Panc1 (cell line): ENCODE measurements at regions not wholly inside any gene's neighbourhood (a gene's known extent, or its start where the extent isn't known, plus 50 kb on each side); places are given as distances from the start of the nearest gene placed in this dataset.

Source experiments
- ATAC-seq: fragments of 200-7000 bp; cut with Tn5 transposase; 2 replicates; pipeline ENCODE4 v1.9.1; 2020; ENCODE audit warnings: mild to moderate bottlenecking, moderate library complexity
- BruUV-seq: library from RNA; stranded (reverse); fragments of 400-500 nt; replicated peaks from 2 replicates; lab custom pipeline; 2021; lab: Mats Ljungman, UMichigan
- CTCF ChIA-PET: fragments of 300-600 bp; sonication (Branson Sonifier 250); formaldehyde crosslinking; loops from one replicate; lab custom pipeline; 2022; ENCODE audit warnings: antibody characterized with exemption; lab: Charles Lee
- POLR2A ChIA-PET: fragments of 300-600 bp; sonication (Branson Sonifier 250); formaldehyde crosslinking; loops from one replicate; lab custom pipeline; 2022; ENCODE audit warnings: antibody characterized with exemption; lab: Charles Lee
- DNase-seq: peaks from one replicate; pipeline ENCODE4 v3.0.0-alpha.2; 2010; ENCODE audit warnings: low read depth, low spot score
- H3K27ac ChIP-seq: 2 replicates; pipeline ENCODE4 v1.5.1; 2011; ENCODE audit warnings: mild to moderate bottlenecking, low read length, inconsistent platforms
- H3K27me3 ChIP-seq: fragments of 200-500 bp; sonication (Bioruptor generic); 2 replicates; pipeline ENCODE4 v1.6.0; 2014; ENCODE audit warnings: low read length, inconsistent platforms; ENCODE audit not compliant: control insufficient read depth, insufficient read depth
- H3K36me3 ChIP-seq: fragments of 200-500 bp; sonication (Bioruptor generic); 2 replicates; pipeline ENCODE4 v1.5.1; 2014; ENCODE audit warnings: inconsistent platforms, mild to moderate bottlenecking, low read length, moderate library complexity; ENCODE audit not compliant: control insufficient read depth, insufficient read depth
- H3K4me1 ChIP-seq: 2 replicates; pipeline ENCODE4 v1.5.1; 2011; ENCODE audit warnings: inconsistent platforms, mild to moderate bottlenecking, low read length, moderate library complexity; ENCODE audit not compliant: control insufficient read depth, insufficient read depth
- H3K4me3 ChIP-seq, 2 experiments: 2 replicates each; pipeline ENCODE4 v1.5.1; 2011 to 2012; ENCODE audit warnings: low read depth in 2 of 2, low read length in 2 of 2, mild to moderate bottlenecking in 2 of 2, inconsistent platforms in 1 of 2, moderate library complexity in 1 of 2
- H3K9me3 ChIP-seq: fragments of 200-500 bp; sonication (Bioruptor generic); 2 replicates; pipeline ENCODE4 v1.5.1; 2014; ENCODE audit warnings: low read depth, mild to moderate bottlenecking, inconsistent platforms, low read length, moderate library complexity; ENCODE audit not compliant: control insufficient read depth, insufficient read depth
- POLR2AphosphoS5 ChIP-seq: IDR thresholded peaks from 2 replicates; pipeline ENCODE4 v1.6.1; 2012; ENCODE audit warnings: mild to moderate bottlenecking, low read depth, low read length, moderate library complexity
- REST ChIP-seq, 2 experiments: IDR thresholded peaks; 2 replicates each; pipeline ENCODE4 v1.6.1; 2011 to 2012; ENCODE audit warnings: low read depth in 2 of 2, control low read depth in 1 of 2, low read length in 1 of 2, mild to moderate bottlenecking in 1 of 2, moderate library complexity in 1 of 2; ENCODE audit not compliant: insufficient read depth in 1 of 2
- SIN3A ChIP-seq: IDR thresholded peaks from 2 replicates; pipeline ENCODE4 v1.6.1; 2012; ENCODE audit warnings: low read depth, mild to moderate bottlenecking, low read length, moderate library complexity, borderline replicate concordance; ENCODE audit not compliant: insufficient read depth
- TCF7L2 ChIP-seq: IDR thresholded peaks from 2 replicates; pipeline ENCODE4 v1.6.1; 2011; ENCODE audit warnings: mild to moderate bottlenecking, low read depth, low read length, inconsistent platforms
- in situ Hi-C: cut with HindIII; loops from 2 replicates; pipeline ENCODE4 v1.10.0; 2016; ENCODE audit warnings: low sequenced_read_pairs, low pct_unique_long_range_greater_than_20kb
- intact Hi-C: fragments of 100-400 bp; cut with micrococcal nuclease; formaldehyde crosslinking; loops from one replicate; pipeline ENCODE4 v1.10.0; 2022; ENCODE audit not compliant: unreplicated experiment

GRCh38 chr16:6481894-6482293 lies 850.8 kb upstream of the RBFOX1 start:
- TF ChIP-seq TCF7L2, result no peak
- TF ChIP-seq REST (IDR thresholded peaks at IDR 0.05; ENCODE audit: insufficient read depth in 1 of 2, low read depth in 2 of 2, low read length in 1 of 2), result no peak
- in situ Hi-C loops, result no loop called here
- no peak for ATAC-seq

GRCh38 chr16:6453742-6454141 lies 878.9 kb upstream of the RBFOX1 start:
- in situ Hi-C loops, result no loop called here
- POLR2A ChIA-PET, result no interaction called here
- no peak overlapping the region for H3K4me3 ChIP-seq
- H3K9me3 ChIP-seq, result no peaks in the 10 kb centered on the region
- DNase-seq (no peak), ATAC-seq (no peak)
- no peak for TF ChIP-seq POLR2AphosphoS5
- intact Hi-C loops, result no loop called here
- no peaks in the 10 kb centered on the region for H3K36me3 ChIP-seq
- CTCF ChIA-PET, result no interaction called here
- H3K27ac ChIP-seq, result no peak overlapping the region
- H3K27me3 ChIP-seq, result no peaks in the 10 kb centered on the region
- no peaks in the 10 kb centered on the region for H3K4me1 ChIP-seq
- no TSS peak for BruUV-seq

More at GRCh38 chr16:6481894-6482293, 850.8 kb upstream of the RBFOX1 start:
- intact Hi-C loops, result loop anchor here (5.0 kb wide), 1 partner anchor 110 kb away; no protein-coding TSS in a partner anchor
- no peak overlapping the region for H3K4me3 ChIP-seq
- BruUV-seq, result no TSS peak
- no peaks in the 10 kb centered on the region for H3K36me3 ChIP-seq
- no peaks in the 10 kb centered on the region for H3K9me3 ChIP-seq
- no peak for DNase-seq
- CTCF ChIA-PET, result no interaction called here
- no peaks in the 10 kb centered on the region; the same call in 1 of the 2 replicates for H3K27me3 ChIP-seq
- POLR2A ChIA-PET, result no interaction called here
- no peaks in the 10 kb centered on the region for H3K4me1 ChIP-seq
- no peak overlapping the region for H3K27ac ChIP-seq

- Histone ChIP-seq H3K4me1 (no peaks in the 10 kb centered on the region), H3K9me3 (no peaks in the 10 kb centered on the region), H3K36me3 (no peaks in the 10 kb centered on the region), H3K4me3 (no peak overlapping the region), H3K27ac (no peak overlapping the region), H3K27me3 (no peaks in the 10 kb centered on the region)
- TF ChIP-seq SIN3A, result no peak
- intact Hi-C loops, result no loop called here
- no peak for DNase-seq
- ATAC-seq, result no peak
- no TSS peak for BruUV-seq
- in situ Hi-C loops, result no loop called here
- ChIA-PET CTCF (no interaction called here), POLR2A (no interaction called here)
These were observed 885.4 kb upstream of the RBFOX1 start for GRCh38 chr16:6447021-6447790.
